ENCODE measurements at regions not wholly inside any gene's neighbourhood (a gene's known extent, or its start where the extent isn't known, plus 50 kb on each side); places are given as distances from the start of the nearest gene placed in this dataset.

DNA sequence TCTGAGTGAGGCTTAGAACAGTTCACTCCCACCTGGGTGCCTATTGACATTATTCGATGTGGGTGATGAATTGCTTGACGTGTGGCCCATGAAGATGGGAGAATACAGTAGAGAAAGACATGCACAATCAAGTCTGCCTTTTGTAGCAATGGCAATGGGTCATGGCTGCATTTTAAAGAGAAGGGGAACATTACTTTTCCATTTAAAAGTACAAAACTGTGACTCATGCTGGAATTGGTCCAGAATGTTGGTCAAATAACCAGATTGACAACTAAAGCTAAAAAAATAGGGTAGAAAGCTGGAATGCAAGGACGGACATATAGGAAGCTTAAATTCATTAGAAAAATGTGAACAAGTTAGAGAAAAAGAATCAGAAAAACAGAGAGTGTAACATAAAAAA is 104.1 kb upstream of the SLC25A13 start:
- Histone ChIP-seq H2BK120ac (ENCODE audit: low read depth, low read length, poor library complexity, severe bottlenecking) (no peak overlapping the region), H4K5ac (ENCODE audit: insufficient read length, low read depth, low read length) (no peak overlapping the region), H3K79me1 (ENCODE audit: insufficient read depth, low read depth, low read length, poor library complexity, severe bottlenecking) (no peaks in the 10 kb centered on the region), H3K27me3 (ENCODE audit: insufficient read depth, low read length) (no peaks in the 10 kb centered on the region), H2AFZ (ENCODE audit: low read length) (no peak overlapping the region), H2BK15ac (ENCODE audit: low read depth, low read length) (no peak overlapping the region), H2BK5ac (ENCODE audit: insufficient read length, low read length) (no peak overlapping the region), H3K4me2 (ENCODE audit: insufficient read depth, insufficient read length, low read length) (no peak overlapping the region), H4K91ac (ENCODE audit: insufficient read length, low read depth, low read length) (no peak overlapping the region), H3K56ac (ENCODE audit: insufficient read length, low read depth, low read length) (no peak overlapping the region), H3K4me1 (ENCODE audit: insufficient read depth, low read length) (no peaks in the 10 kb centered on the region), H2AK5ac (ENCODE audit: insufficient read length, low read length) (no peak overlapping the region), H3T11ph (ENCODE audit: low read length) (no peak overlapping the region), H4K8ac (replicated peaks; ENCODE audit: insufficient read length, low read depth, low read length) (no peak overlapping the region), H3K14ac (ENCODE audit: insufficient read depth, low read length) (no peak overlapping the region), H3K23ac (ENCODE audit: insufficient read length, low read depth, low read length) (no peak overlapping the region), H3K9ac (ENCODE audit: extremely low read depth, insufficient read length, low read length) (no peak overlapping the region), H3K23me2 (ENCODE audit: insufficient read length, low read depth, low read length, poor library complexity, severe bottlenecking) (no peaks in the 10 kb centered on the region), H3K27ac (ENCODE audit: insufficient read length, low read depth, low read length) (no peak overlapping the region), H2BK12ac (ENCODE audit: insufficient read length, low read depth, low read length) (no peak overlapping the region), H4K20me1 (ENCODE audit: control insufficient read depth, insufficient read depth, insufficient read length) (no peaks in the 10 kb centered on the region), H3K18ac (ENCODE audit: insufficient read length, low read depth, low read length) (no peak overlapping the region), H3K79me2 (ENCODE audit: insufficient read depth, low read length) (no peaks in the 10 kb centered on the region), H3K9me3 (ENCODE audit: control insufficient read depth, low read depth, low read length) (no peaks in the 10 kb centered on the region), H3K4ac (ENCODE audit: low read depth, low read length) (no peak overlapping the region), H2BK20ac (ENCODE audit: low read depth, low read length, poor library complexity, severe bottlenecking) (no peak overlapping the region)
- Mint-ChIP-seq H3K27ac (no peak overlapping the region), H3K4me3 (no peak overlapping the region), H3K36me3 (ENCODE audit: insufficient read depth in 1 of 3, low read depth in 3 of 3) (no peaks in the 10 kb centered on the region), H3K9me3 (no peaks in the 10 kb centered on the region), H3K4me1 (peaks cover 5 to 10% of the 10 kb centered on the region in 2 experiments; a peak in 3 of 4 replicates), H3K27me3 (ENCODE audit: low read depth) (peaks cover 3% of the 10 kb centered on the region; the same call in 1 of the 2 replicates)
- no CpG with 5 or more reads among the region's 3 CpGs for WGBS (ENCODE audit: extremely low coverage, insufficient read length, low lambda C conversion rate)
- TF ChIP-seq, protein P1, sequence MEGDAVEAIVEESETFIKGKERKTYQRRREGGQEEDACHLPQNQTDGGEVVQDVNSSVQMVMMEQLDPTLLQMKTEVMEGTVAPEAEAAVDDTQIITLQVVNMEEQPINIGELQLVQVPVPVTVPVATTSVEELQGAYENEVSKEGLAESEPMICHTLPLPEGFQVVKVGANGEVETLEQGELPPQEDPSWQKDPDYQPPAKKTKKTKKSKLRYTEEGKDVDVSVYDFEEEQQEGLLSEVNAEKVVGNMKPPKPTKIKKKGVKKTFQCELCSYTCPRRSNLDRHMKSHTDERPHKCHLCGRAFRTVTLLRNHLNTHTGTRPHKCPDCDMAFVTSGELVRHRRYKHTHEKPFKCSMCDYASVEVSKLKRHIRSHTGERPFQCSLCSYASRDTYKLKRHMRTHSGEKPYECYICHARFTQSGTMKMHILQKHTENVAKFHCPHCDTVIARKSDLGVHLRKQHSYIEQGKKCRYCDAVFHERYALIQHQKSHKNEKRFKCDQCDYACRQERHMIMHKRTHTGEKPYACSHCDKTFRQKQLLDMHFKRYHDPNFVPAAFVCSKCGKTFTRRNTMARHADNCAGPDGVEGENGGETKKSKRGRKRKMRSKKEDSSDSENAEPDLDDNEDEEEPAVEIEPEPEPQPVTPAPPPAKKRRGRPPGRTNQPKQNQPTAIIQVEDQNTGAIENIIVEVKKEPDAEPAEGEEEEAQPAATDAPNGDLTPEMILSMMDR (conservative IDR thresholded peaks at IDR 0.05) = no peak
- DNase-seq = no peak
